ENCODE measurements at regions not wholly inside any gene's neighbourhood (a gene's known extent, or its start where the extent isn't known, plus 50 kb on each side); places are given as distances from the start of the nearest gene placed in this dataset.

- H3K4me1 ChIP-seq (ENCODE audit: control insufficient read depth in 1 of 2, insufficient read depth in 2 of 2, low read length in 2 of 2), result no peaks in the 10 kb centered on the region
- no peaks in the 10 kb centered on the region for H3K36me3 ChIP-seq (ENCODE audit: control insufficient read depth in 1 of 2, insufficient read depth in 2 of 2, low read length in 2 of 2)
- H3K9ac ChIP-seq (ENCODE audit: low read length), result no peak overlapping the region
- no peak overlapping the region for H3K4me2 ChIP-seq (ENCODE audit: low read length)
- H2AFZ ChIP-seq (ENCODE audit: insufficient read depth, low read length, poor library complexity), result no peak overlapping the region
- no peaks in the 10 kb centered on the region for H3K79me1 ChIP-seq (ENCODE audit: low read length)
- no peak overlapping the region for H3K14ac ChIP-seq (ENCODE audit: low read length)
- no peak overlapping the region for H4K91ac ChIP-seq (ENCODE audit: low read depth, low read length)
- no peak overlapping the region for H3K4me3 ChIP-seq (ENCODE audit: low read depth, low read length)
- H2BK5ac ChIP-seq (ENCODE audit: low read depth, low read length, poor library complexity), result no peak overlapping the region
- H3K18ac ChIP-seq (ENCODE audit: low read length), result no peak overlapping the region
- no peak overlapping the region for H2BK12ac ChIP-seq (ENCODE audit: low read length)
- H4K12ac ChIP-seq (ENCODE audit: low read depth, low read length), result no peak overlapping the region
- H4K8ac ChIP-seq (ENCODE audit: low read depth, low read length), result no peak overlapping the region
- no peak overlapping the region for H3K4ac ChIP-seq (ENCODE audit: low read depth, low read length)
- H2AK5ac ChIP-seq (ENCODE audit: low read length), result no peak overlapping the region
- no peak overlapping the region for H3K27ac ChIP-seq (ENCODE audit: low read depth, low read length)
- H3K27me3 ChIP-seq (ENCODE audit: insufficient read depth, low read length), result no peaks in the 10 kb centered on the region
- no peak overlapping the region for H2BK120ac ChIP-seq (ENCODE audit: insufficient read depth, low read length, poor library complexity)
- WGBS (ENCODE audit: extremely low coverage, insufficient coverage, insufficient read length), result no CpG with 5 or more reads among the region's 1 CpG
- H3K9me3 ChIP-seq (ENCODE audit: insufficient read depth, low read depth, low read length), result no peaks in the 10 kb centered on the region
- H3K79me2 ChIP-seq (ENCODE audit: control insufficient read depth, insufficient read depth, low read length, poor library complexity), result no peaks in the 10 kb centered on the region
- DNase-seq, result no peak
- H3K23ac ChIP-seq (ENCODE audit: low read length), result no peak overlapping the region
Observed at GRCh38 chr1:194044892-194045291, 858.5 kb upstream of the B3GALT2 start.

- no peak overlapping the region for H3K4me3 ChIP-seq (ENCODE audit: low read depth, low read length)
Observed at GRCh38 chr1:194043984-194044755, 857.8 kb upstream of the B3GALT2 start.

GRCh38 chr1:194042736-194043135 lies 856.3 kb upstream of the B3GALT2 start:
- Histone ChIP-seq H2BK5ac (ENCODE audit: low read depth, low read length, poor library complexity) (no peak overlapping the region), H4K12ac (ENCODE audit: low read depth, low read length) (no peak overlapping the region), H3K79me1 (ENCODE audit: low read length) (no peaks in the 10 kb centered on the region), H2BK120ac (ENCODE audit: insufficient read depth, low read length, poor library complexity) (no peak overlapping the region), H3K9ac (ENCODE audit: low read length) (no peak overlapping the region), H2BK12ac (ENCODE audit: low read length) (no peak overlapping the region), H2AFZ (ENCODE audit: insufficient read depth, low read length, poor library complexity) (no peak overlapping the region), H3K18ac (ENCODE audit: low read length) (no peak overlapping the region), H3K4me1 (ENCODE audit: control insufficient read depth in 1 of 2, insufficient read depth in 2 of 2, low read length in 2 of 2) (no peaks in the 10 kb centered on the region), H3K4me3 (ENCODE audit: low read depth, low read length) (no peak overlapping the region), H3K4ac (ENCODE audit: low read depth, low read length) (no peak overlapping the region), H3K9me3 (ENCODE audit: insufficient read depth, low read depth, low read length) (no peaks in the 10 kb centered on the region), H4K8ac (ENCODE audit: low read depth, low read length) (no peak overlapping the region), H3K23ac (ENCODE audit: low read length) (no peak overlapping the region), H3K27ac (ENCODE audit: low read depth, low read length) (no peak overlapping the region), H2AK5ac (ENCODE audit: low read length) (no peak overlapping the region), H4K91ac (ENCODE audit: low read depth, low read length) (no peak overlapping the region), H3K36me3 (ENCODE audit: control insufficient read depth in 1 of 2, insufficient read depth in 2 of 2, low read length in 2 of 2) (no peaks in the 10 kb centered on the region), H3K27me3 (ENCODE audit: insufficient read depth, low read length) (no peaks in the 10 kb centered on the region), H3K4me2 (ENCODE audit: low read length) (no peak overlapping the region), H3K14ac (ENCODE audit: low read length) (no peak overlapping the region), H3K79me2 (ENCODE audit: control insufficient read depth, insufficient read depth, low read length, poor library complexity) (no peaks in the 10 kb centered on the region)
- no CpG with 5 or more reads among the region's 3 CpGs for whole genome bisulfite sequencing (ENCODE audit: extremely low coverage, insufficient coverage, insufficient read length)
- no peak for DNase-seq

More at GRCh38 chr1:194043984-194044755, 857.8 kb upstream of the B3GALT2 start:
- WGBS (ENCODE audit: extremely low coverage, insufficient coverage, insufficient read length), result no CpG with 5 or more reads among the region's 5 CpGs
- Histone ChIP-seq H3K14ac (ENCODE audit: low read length) (no peak overlapping the region), H3K36me3 (ENCODE audit: control insufficient read depth in 1 of 2, insufficient read depth in 2 of 2, low read length in 2 of 2) (no peaks in the 10 kb centered on the region), H3K4ac (ENCODE audit: low read depth, low read length) (no peak overlapping the region), H4K91ac (ENCODE audit: low read depth, low read length) (no peak overlapping the region), H2BK12ac (ENCODE audit: low read length) (no peak overlapping the region), H3K79me1 (ENCODE audit: low read length) (no peaks in the 10 kb centered on the region), H3K4me1 (ENCODE audit: control insufficient read depth in 1 of 2, insufficient read depth in 2 of 2, low read length in 2 of 2) (no peaks in the 10 kb centered on the region), H3K27ac (ENCODE audit: low read depth, low read length) (no peak overlapping the region), H4K8ac (ENCODE audit: low read depth, low read length) (no peak overlapping the region), H2AK5ac (ENCODE audit: low read length) (no peak overlapping the region), H2BK5ac (ENCODE audit: low read depth, low read length, poor library complexity) (no peak overlapping the region), H2BK120ac (ENCODE audit: insufficient read depth, low read length, poor library complexity) (no peak overlapping the region), H4K12ac (ENCODE audit: low read depth, low read length) (no peak overlapping the region), H3K23ac (ENCODE audit: low read length) (no peak overlapping the region), H3K9ac (ENCODE audit: low read length) (no peak overlapping the region), H3K9me3 (ENCODE audit: insufficient read depth, low read depth, low read length) (no peaks in the 10 kb centered on the region), H3K79me2 (ENCODE audit: control insufficient read depth, insufficient read depth, low read length, poor library complexity) (no peaks in the 10 kb centered on the region), H3K18ac (ENCODE audit: low read length) (no peak overlapping the region), H2AFZ (ENCODE audit: insufficient read depth, low read length, poor library complexity) (no peak overlapping the region), H3K4me2 (ENCODE audit: low read length) (no peak overlapping the region), H3K27me3 (ENCODE audit: insufficient read depth, low read length) (no peaks in the 10 kb centered on the region)
- DNase-seq, result no peak

- H4K91ac ChIP-seq (ENCODE audit: low read depth, low read length), result no peak overlapping the region
- H3K4me1 ChIP-seq (ENCODE audit: control insufficient read depth in 1 of 2, insufficient read depth in 2 of 2, low read length in 2 of 2), result no peaks in the 10 kb centered on the region
- no CpG with 5 or more reads among the region's 1 CpG for WGBS (ENCODE audit: extremely low coverage, insufficient coverage, insufficient read length)
Observed at GRCh38 chr1:194040496-194040895, 854.1 kb upstream of the B3GALT2 start.

More at GRCh38 chr1:194040496-194040895, 854.1 kb upstream of the B3GALT2 start:
- H3K9ac ChIP-seq (ENCODE audit: low read length), result no peak overlapping the region
- no peak overlapping the region for H3K18ac ChIP-seq (ENCODE audit: low read length)
- H2AFZ ChIP-seq (ENCODE audit: insufficient read depth, low read length, poor library complexity), result no peak overlapping the region
- no peak overlapping the region for H2BK5ac ChIP-seq (ENCODE audit: low read depth, low read length, poor library complexity)
- no peak overlapping the region for H3K4me2 ChIP-seq (ENCODE audit: low read length)
- H4K8ac ChIP-seq (ENCODE audit: low read depth, low read length), result no peak overlapping the region
- no peak overlapping the region for H2BK12ac ChIP-seq (ENCODE audit: low read length)
- no peaks in the 10 kb centered on the region for H3K9me3 ChIP-seq (ENCODE audit: insufficient read depth, low read depth, low read length)
- H3K27me3 ChIP-seq (ENCODE audit: insufficient read depth, low read length), result no peaks in the 10 kb centered on the region
- no peak overlapping the region for H4K12ac ChIP-seq (ENCODE audit: low read depth, low read length)
- H3K14ac ChIP-seq (ENCODE audit: low read length), result no peak overlapping the region
- no peaks in the 10 kb centered on the region for H3K79me1 ChIP-seq (ENCODE audit: low read length)
- no peaks in the 10 kb centered on the region for H3K79me2 ChIP-seq (ENCODE audit: control insufficient read depth, insufficient read depth, low read length, poor library complexity)
- H3K23ac ChIP-seq (ENCODE audit: low read length), result no peak overlapping the region
- no peak overlapping the region for H2AK5ac ChIP-seq (ENCODE audit: low read length)
- DNase-seq, result no peak
- H3K4me3 ChIP-seq (ENCODE audit: low read depth, low read length), result no peak overlapping the region
- H3K4ac ChIP-seq (ENCODE audit: low read depth, low read length), result no peak overlapping the region
- H3K27ac ChIP-seq (ENCODE audit: low read depth, low read length), result no peak overlapping the region
- no peaks in the 10 kb centered on the region for H3K36me3 ChIP-seq (ENCODE audit: control insufficient read depth in 1 of 2, insufficient read depth in 2 of 2, low read length in 2 of 2)
- no peak overlapping the region for H2BK120ac ChIP-seq (ENCODE audit: insufficient read depth, low read length, poor library complexity)
